Right renal cortex interstitium (tissue), 3 donors: ENCODE measurements at regions not wholly inside any gene's neighbourhood (a gene's known extent, or its start where the extent isn't known, plus 50 kb on each side); places are given as distances from the start of the nearest gene placed in this dataset.
"Not testable (repeated sequence)": the region's sequence is repeated elsewhere in the genome, so short reads cannot be mapped to it uniquely, and the experiment has no call there.

Experiments used
- DNase-seq, 3 donors: peaks; one replicate each; pipeline ENCODE4 v3.0.0-alpha.2; 2013; ENCODE audit warnings: low read depth in 3 of 3, low spot score in 2 of 3

GRCh38 chrX:28408017-28408723 is 179.1 kb upstream of the IL1RAPL1 start:
- DNase-seq = no peak

- DNase-seq = no peak
Observed at GRCh38 chrX:28398342-28398741, 188.9 kb upstream of the IL1RAPL1 start.

- no peak for DNase-seq
Observed at GRCh38 chrX:28391528-28391927, 195.7 kb upstream of the IL1RAPL1 start.

GRCh38 chrX:28379103-28379502 is 208.1 kb upstream of the IL1RAPL1 start:
- no peak for DNase-seq

GRCh38 chrX:28367649-28368048 is 219.6 kb upstream of the IL1RAPL1 start:
- DNase-seq = not testable (repeated sequence)

- DNase-seq = no peak
Observed at GRCh38 chrX:28351801-28352200, 235.4 kb upstream of the IL1RAPL1 start.

- DNase-seq = no peak
Observed at GRCh38 chrX:28349888-28350287, 237.4 kb upstream of the IL1RAPL1 start.

- DNase-seq = no peak
Observed at GRCh38 chrX:28347476-28347875, 239.8 kb upstream of the IL1RAPL1 start.

GRCh38 chrX:28329156-28329555 is 258.1 kb upstream of the IL1RAPL1 start:
- DNase-seq = no peak

- no peak for DNase-seq
Observed at GRCh38 chrX:28324321-28324721, 262.9 kb upstream of the IL1RAPL1 start.

- DNase-seq = no peak
Observed at GRCh38 chrX:28321286-28321685, 266.0 kb upstream of the IL1RAPL1 start.

GRCh38 chrX:28312965-28313364 is 274.3 kb upstream of the IL1RAPL1 start:
- DNase-seq = no peak

GRCh38 chrX:28312259-28312658 is 275.0 kb upstream of the IL1RAPL1 start:
- no peak for DNase-seq

GRCh38 chrX:28311466-28311865 is 275.8 kb upstream of the IL1RAPL1 start:
- peak in 2 of 3 donors; percentile 17 to 18 for DNase-seq

GRCh38 chrX:28303486-28303885 is 283.8 kb upstream of the IL1RAPL1 start:
- DNase-seq = no peak

- no peak for DNase-seq
Observed at GRCh38 chrX:28278726-28279125, 297.5 kb upstream of the DCAF8L1 start.

- DNase-seq = no peak
Observed at GRCh38 chrX:28278251-28278650, 297.0 kb upstream of the DCAF8L1 start.

GRCh38 chrX:28273736-28274135 is 292.5 kb upstream of the DCAF8L1 start:
- DNase-seq = no peak

GRCh38 chrX:28246675-28247074 is 265.4 kb upstream of the DCAF8L1 start:
- no peak for DNase-seq

- no peak for DNase-seq
Observed at GRCh38 chrX:28229217-28229616, 248.0 kb upstream of the DCAF8L1 start.

- DNase-seq = no peak
Observed at GRCh38 chrX:28225513-28225912, 244.3 kb upstream of the DCAF8L1 start.

GRCh38 chrX:28223991-28224390 is 242.7 kb upstream of the DCAF8L1 start:
- no peak for DNase-seq

- DNase-seq = no peak
Observed at GRCh38 chrX:28223469-28223868, 242.2 kb upstream of the DCAF8L1 start.
